ENCODE measurements at regions not wholly inside any gene's neighbourhood (a gene's known extent, or its start where the extent isn't known, plus 50 kb on each side); places are given as distances from the start of the nearest gene placed in this dataset.

DNA sequence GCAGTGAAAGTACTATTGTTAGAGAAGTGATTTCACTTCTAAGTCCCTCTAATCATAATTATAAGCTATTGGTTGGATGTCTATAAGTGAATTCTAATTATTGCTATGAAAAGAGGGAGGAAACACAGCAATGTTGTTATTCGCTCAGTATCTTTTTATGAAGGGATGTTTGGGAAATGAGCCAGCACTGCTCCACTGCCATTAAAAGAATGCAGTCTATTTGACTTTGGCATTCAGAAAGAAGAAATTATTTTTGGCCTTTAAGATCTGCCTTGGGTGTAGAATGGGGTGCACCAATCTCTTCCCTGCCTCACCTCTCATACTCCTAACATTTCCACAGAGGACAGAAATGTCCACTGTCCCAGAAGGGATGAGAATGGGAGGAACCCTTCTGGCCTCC, 332.0 kb downstream of the SPATA31D1 start:
- Histone ChIP-seq H3K27ac (ENCODE audit: low read length) (no peak overlapping the region), H2AFZ (ENCODE audit: low read length) (no peak overlapping the region), H3K27me3 (ENCODE audit: low read length) (no peaks in the 10 kb centered on the region), H3K9me3 (ENCODE audit: low read length) (no peaks in the 10 kb centered on the region), H3K36me3 (ENCODE audit: low read depth, low read length) (no peaks in the 10 kb centered on the region), H3F3A (ENCODE audit: low read length, unreplicated experiment) (no peaks in the 10 kb centered on the region), H3K4me1 (ENCODE audit: insufficient read depth, low read length) (no peaks in the 10 kb centered on the region), H3K9me2 (replicated peaks; ENCODE audit: low read length) (no peaks in the 10 kb centered on the region), H3K4me2 (ENCODE audit: low read length) (no peak overlapping the region), H3K79me2 (ENCODE audit: low read length) (no peaks in the 10 kb centered on the region), H3K4me3 (ENCODE audit: low read length) (no peak overlapping the region), H4K20me1 (ENCODE audit: low read length) (no peaks in the 10 kb centered on the region), H3K9ac (ENCODE audit: low read length) (no peak overlapping the region)
- ATAC-seq (no peak), DNase-seq (no peak)
- ChIA-PET CTCF (no interaction called here), POLR2A (ENCODE audit: unreplicated experiment) (no interaction called here)
- no TSS peak for BruUV-seq (replicated peaks)
- TF ChIP-seq CTCF (conservative IDR thresholded peaks at IDR 0.05; ENCODE audit: low read depth, low read length) (no peak), EZH2 (IDR thresholded peaks at IDR 0.05; ENCODE audit: low read length, unreplicated experiment) (no peak), EZH2phosphoT487 (IDR thresholded peaks at IDR 0.05; ENCODE audit: borderline replicate concordance, low read length) (no peak)
- intact Hi-C loops (cut with micrococcal nuclease): no loop called here

- no peak for ATAC-seq
- Histone ChIP-seq H3K36me3 (ENCODE audit: low read depth, low read length) (no peaks in the 10 kb centered on the region), H3K27me3 (ENCODE audit: low read length) (no peaks in the 10 kb centered on the region), H3K9ac (ENCODE audit: low read length) (no peak overlapping the region), H3K9me2 (replicated peaks; ENCODE audit: low read length) (no peaks in the 10 kb centered on the region), H3K4me3 (ENCODE audit: low read length) (no peak overlapping the region), H3K79me2 (ENCODE audit: low read length) (no peaks in the 10 kb centered on the region), H2AFZ (ENCODE audit: low read length) (no peak overlapping the region), H4K20me1 (ENCODE audit: low read length) (no peaks in the 10 kb centered on the region), H3F3A (ENCODE audit: low read length, unreplicated experiment) (no peaks in the 10 kb centered on the region), H3K4me2 (ENCODE audit: low read length) (no peak overlapping the region), H3K9me3 (ENCODE audit: low read length) (no peaks in the 10 kb centered on the region), H3K4me1 (ENCODE audit: insufficient read depth, low read length) (no peaks in the 10 kb centered on the region), H3K27ac (ENCODE audit: low read length) (no peak overlapping the region)
- BruUV-seq (replicated peaks): no TSS peak
- no peak for DNase-seq
- POLR2A ChIA-PET (ENCODE audit: unreplicated experiment): no interaction called here
- TF ChIP-seq EZH2 (IDR thresholded peaks at IDR 0.05; ENCODE audit: low read length, unreplicated experiment) (no peak), CTCF (conservative IDR thresholded peaks at IDR 0.05; ENCODE audit: low read depth, low read length) (no peak), EZH2phosphoT487 (IDR thresholded peaks at IDR 0.05; ENCODE audit: borderline replicate concordance, low read length) (no peak)
- CTCF ChIA-PET: no interaction called here
- intact Hi-C loops (cut with micrococcal nuclease): no loop called here
These were observed 337.3 kb downstream of the SPATA31D1 start for GRCh38 chr9:82325907-82326306.

GRCh38 chr9:82327641-82328040, 339.1 kb downstream of the SPATA31D1 start:
- Histone ChIP-seq H3K4me3 (ENCODE audit: low read length) (no peak overlapping the region), H3K9me2 (replicated peaks; ENCODE audit: low read length) (no peaks in the 10 kb centered on the region), H3K4me2 (ENCODE audit: low read length) (no peak overlapping the region), H3K27ac (ENCODE audit: low read length) (no peak overlapping the region), H4K20me1 (ENCODE audit: low read length) (no peaks in the 10 kb centered on the region), H3K27me3 (ENCODE audit: low read length) (no peaks in the 10 kb centered on the region), H3F3A (ENCODE audit: low read length, unreplicated experiment) (peaks cover 4% of the 10 kb centered on the region), H3K36me3 (ENCODE audit: low read depth, low read length) (no peaks in the 10 kb centered on the region), H3K79me2 (ENCODE audit: low read length) (no peaks in the 10 kb centered on the region), H3K9me3 (ENCODE audit: low read length) (no peaks in the 10 kb centered on the region), H3K4me1 (ENCODE audit: insufficient read depth, low read length) (peaks cover 13% of the 10 kb centered on the region), H3K9ac (ENCODE audit: low read length) (no peak overlapping the region), H2AFZ (ENCODE audit: low read length) (no peak overlapping the region)
- TF ChIP-seq EZH2 (IDR thresholded peaks at IDR 0.05; ENCODE audit: low read length, unreplicated experiment) (no peak), CTCF (conservative IDR thresholded peaks at IDR 0.05; ENCODE audit: low read depth, low read length) (no peak), EZH2phosphoT487 (IDR thresholded peaks at IDR 0.05; ENCODE audit: borderline replicate concordance, low read length) (no peak)
- ChIA-PET POLR2A (ENCODE audit: unreplicated experiment) (no interaction called here), CTCF (no interaction called here)
- no TSS peak for BruUV-seq (replicated peaks)
- intact Hi-C loops (cut with micrococcal nuclease): no loop called here
- no peak for ATAC-seq
- DNase-seq: no peak

All from PC-3 (cell line).